ENCODE measurements at regions not wholly inside any gene's neighbourhood (a gene's known extent, or its start where the extent isn't known, plus 50 kb on each side); places are given as distances from the start of the nearest gene placed in this dataset.

DNA sequence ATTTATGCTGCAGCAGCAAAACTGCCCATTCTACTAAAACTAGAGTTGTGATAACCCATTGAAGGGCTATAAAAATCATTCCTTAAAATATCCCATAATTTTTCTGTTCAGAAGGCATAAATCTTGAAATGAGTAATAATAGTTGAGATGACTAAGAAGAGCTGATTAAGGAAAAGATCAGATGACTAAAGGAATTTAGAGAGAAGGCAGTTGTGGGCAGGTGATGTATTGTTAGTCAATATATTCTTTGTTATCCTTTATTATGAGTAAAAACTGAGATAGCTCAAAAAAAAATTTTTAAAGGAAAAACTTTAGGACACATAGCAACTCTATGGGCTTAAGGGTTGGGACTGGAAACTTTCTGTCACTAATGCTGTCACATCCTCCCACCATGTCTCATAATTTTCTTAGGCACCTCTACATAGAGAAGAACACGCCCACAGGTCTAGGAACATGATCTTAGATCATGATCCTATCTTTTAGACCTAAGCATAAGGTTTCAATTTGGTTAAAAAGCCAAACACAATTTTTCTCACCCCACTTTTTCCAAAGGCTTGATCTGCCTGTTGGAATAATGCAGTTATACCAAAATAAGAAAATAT is 597.5 kb upstream of the MEF2C start:
- no peak for TF ChIP-seq POLR2A (IDR thresholded peaks at IDR 0.05)
- TF ChIP-seq, protein P1, sequence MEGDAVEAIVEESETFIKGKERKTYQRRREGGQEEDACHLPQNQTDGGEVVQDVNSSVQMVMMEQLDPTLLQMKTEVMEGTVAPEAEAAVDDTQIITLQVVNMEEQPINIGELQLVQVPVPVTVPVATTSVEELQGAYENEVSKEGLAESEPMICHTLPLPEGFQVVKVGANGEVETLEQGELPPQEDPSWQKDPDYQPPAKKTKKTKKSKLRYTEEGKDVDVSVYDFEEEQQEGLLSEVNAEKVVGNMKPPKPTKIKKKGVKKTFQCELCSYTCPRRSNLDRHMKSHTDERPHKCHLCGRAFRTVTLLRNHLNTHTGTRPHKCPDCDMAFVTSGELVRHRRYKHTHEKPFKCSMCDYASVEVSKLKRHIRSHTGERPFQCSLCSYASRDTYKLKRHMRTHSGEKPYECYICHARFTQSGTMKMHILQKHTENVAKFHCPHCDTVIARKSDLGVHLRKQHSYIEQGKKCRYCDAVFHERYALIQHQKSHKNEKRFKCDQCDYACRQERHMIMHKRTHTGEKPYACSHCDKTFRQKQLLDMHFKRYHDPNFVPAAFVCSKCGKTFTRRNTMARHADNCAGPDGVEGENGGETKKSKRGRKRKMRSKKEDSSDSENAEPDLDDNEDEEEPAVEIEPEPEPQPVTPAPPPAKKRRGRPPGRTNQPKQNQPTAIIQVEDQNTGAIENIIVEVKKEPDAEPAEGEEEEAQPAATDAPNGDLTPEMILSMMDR (IDR thresholded peaks at IDR 0.05) = no peak
